Sigmoid colon (tissue), 4 donors: ENCODE measurements at regions not wholly inside any gene's neighbourhood (a gene's known extent, or its start where the extent isn't known, plus 50 kb on each side); places are given as distances from the start of the nearest gene placed in this dataset.

Experiments
- CTCF ChIP-seq, 4 experiments: fragments of 450-650 bp in 3 of 4; fragments of 200-600 bp in 1 of 4; IDR thresholded peaks; one replicate each; pipeline ENCODE4 v1.5.1; 2016 to 2019; ENCODE audit warnings: antibody characterized with exemption in 4 of 4, mild to moderate bottlenecking in 3 of 4, moderate library complexity in 2 of 4
- EP300 ChIP-seq, 4 donors: sonication (generic); formaldehyde crosslinking; IDR thresholded peaks; one replicate each; pipeline ENCODE4 v1.6.1; 2017; ENCODE audit warnings: antibody characterized with exemption in 4 of 4
- POLR2A ChIP-seq, 2 donors: fragments of 450-650 bp; IDR thresholded peaks; one replicate each; pipeline ENCODE4 v1.6.1; 2016; ENCODE audit warnings: antibody characterized with exemption in 2 of 2, mild to moderate bottlenecking in 2 of 2, moderate library complexity in 2 of 2

GRCh38 chr11:70502677-70503467 is 104.5 kb downstream of the CTTN start:
- TF ChIP-seq CTCF (IDR thresholded peaks at IDR 0.05) = no peak
- no peak for TF ChIP-seq EP300 (IDR thresholded peaks at IDR 0.05)
- no peak for TF ChIP-seq POLR2A (IDR thresholded peaks at IDR 0.05)
